Mucosa of rectum (tissue), 2 donors: ENCODE measurements at regions not wholly inside any gene's neighbourhood (a gene's known extent, or its start where the extent isn't known, plus 50 kb on each side); places are given as distances from the start of the nearest gene placed in this dataset.
"Not testable (repeated sequence)": the region's sequence is repeated elsewhere in the genome, so short reads cannot be mapped to it uniquely, and the experiment has no call there.

ENCODE experiments used
- H3K27ac ChIP-seq, 2 donors: one replicate each; pipeline ENCODE4 v1.7.0; 2013; ENCODE audit warnings: inconsistent platforms in 2 of 2, low read depth in 2 of 2, low read length in 2 of 2
- H3K27me3 ChIP-seq, 2 donors: one replicate each; pipeline ENCODE4 v1.7.0; 2013; ENCODE audit warnings: low read length in 2 of 2; ENCODE audit not compliant: control insufficient read depth in 2 of 2, insufficient read depth in 2 of 2
- H3K36me3 ChIP-seq, 2 donors: one replicate each; pipeline ENCODE4 v1.7.0; 2013; ENCODE audit warnings: low read length in 2 of 2; ENCODE audit not compliant: control insufficient read depth in 2 of 2, insufficient read depth in 2 of 2
- H3K4me1 ChIP-seq, 2 donors: one replicate each; pipeline ENCODE4 v1.7.0; 2013; ENCODE audit warnings: low read length in 2 of 2, mild to moderate bottlenecking in 1 of 2; ENCODE audit not compliant: control insufficient read depth in 2 of 2, insufficient read depth in 2 of 2
- H3K4me3 ChIP-seq, 2 donors: one replicate each; pipeline ENCODE4 v1.7.0; 2013; ENCODE audit warnings: low read length in 2 of 2
- H3K9ac ChIP-seq, 2 donors: one replicate each; pipeline ENCODE4 v1.7.0; 2013; ENCODE audit warnings: low read length in 2 of 2, low read depth in 1 of 2, mild to moderate bottlenecking in 1 of 2
- H3K9me3 ChIP-seq, 2 donors: one replicate each; pipeline ENCODE4 v1.7.0; 2013; ENCODE audit warnings: low read length in 2 of 2; ENCODE audit not compliant: control insufficient read depth in 2 of 2
- donor health status: healthy.
- donor health status: Normal muscosa, but diverticular disease.

GRCh38 chr11:134982432-134982831 is 570.4 kb upstream of the B3GAT1 start:
- not testable (repeated sequence) for H3K36me3 ChIP-seq, H3K9me3 ChIP-seq, H3K9ac ChIP-seq, H3K4me1 ChIP-seq, H3K4me3 ChIP-seq, H3K27me3 ChIP-seq, H3K27ac ChIP-seq

GRCh38 chr11:134981835-134982234 is 569.8 kb upstream of the B3GAT1 start:
- Histone ChIP-seq H3K9ac (no peak overlapping the region), H3K9me3 (no peaks in the 10 kb centered on the region), H3K4me3 (no peak overlapping the region), H3K27me3 (peaks cover 0 to under 1% of the 10 kb centered on the region in 2 donors), H3K4me1 (no peaks in the 10 kb centered on the region), H3K27ac (no peak overlapping the region), H3K36me3 (no peaks in the 10 kb centered on the region)

GRCh38 chr11:134980819-134981710 is 569.0 kb upstream of the B3GAT1 start:
- Histone ChIP-seq H3K27ac (no peak overlapping the region), H3K4me3 (no peak overlapping the region), H3K27me3 (no peaks in the 10 kb centered on the region), H3K9ac (no peak overlapping the region), H3K36me3 (no peaks in the 10 kb centered on the region), H3K9me3 (no peaks in the 10 kb centered on the region), H3K4me1 (no peaks in the 10 kb centered on the region)

- not testable (repeated sequence) for H3K27ac ChIP-seq, H3K27me3 ChIP-seq, H3K36me3 ChIP-seq, H3K4me1 ChIP-seq, H3K9me3 ChIP-seq, H3K4me3 ChIP-seq, H3K9ac ChIP-seq
These were observed 567.0 kb upstream of the B3GAT1 start for GRCh38 chr11:134979089-134979457.

- H3K4me3 ChIP-seq = no peak overlapping the region
- no peaks in the 10 kb centered on the region for H3K4me1 ChIP-seq
- H3K27me3 ChIP-seq = no peaks in the 10 kb centered on the region
These were observed 566.5 kb upstream of the B3GAT1 start for GRCh38 chr11:134978388-134979088.

GRCh38 chr11:134976551-134976950 is 564.5 kb upstream of the B3GAT1 start:
- no peak overlapping the region for H3K9ac ChIP-seq
- no peak overlapping the region for H3K27ac ChIP-seq
- H3K4me3 ChIP-seq = no peak overlapping the region
- H3K9me3 ChIP-seq = no peaks in the 10 kb centered on the region
- H3K27me3 ChIP-seq = no peaks in the 10 kb centered on the region
- no peaks in the 10 kb centered on the region for H3K4me1 ChIP-seq
- H3K36me3 ChIP-seq = no peaks in the 10 kb centered on the region

More at GRCh38 chr11:134978388-134979088, 566.5 kb upstream of the B3GAT1 start:
- no peak overlapping the region for H3K9ac ChIP-seq
- no peaks in the 10 kb centered on the region for H3K36me3 ChIP-seq
- no peak overlapping the region for H3K27ac ChIP-seq
- no peaks in the 10 kb centered on the region for H3K9me3 ChIP-seq

- H3K27me3 ChIP-seq = no peaks in the 10 kb centered on the region
- no peak overlapping the region for H3K4me3 ChIP-seq
- H3K36me3 ChIP-seq = no peaks in the 10 kb centered on the region
- H3K4me1 ChIP-seq = no peaks in the 10 kb centered on the region
- H3K27ac ChIP-seq = no peak overlapping the region
- H3K9me3 ChIP-seq = no peaks in the 10 kb centered on the region
- H3K9ac ChIP-seq = no peak overlapping the region
These were observed 563.9 kb upstream of the B3GAT1 start for GRCh38 chr11:134975866-134976376.

GRCh38 chr11:134973801-134974200 is 561.8 kb upstream of the B3GAT1 start:
- Histone ChIP-seq H3K9ac (no peak overlapping the region), H3K4me1 (no peaks in the 10 kb centered on the region), H3K27ac (no peak overlapping the region)

GRCh38 chr11:134971381-134971780 is 559.3 kb upstream of the B3GAT1 start:
- no peak overlapping the region for H3K9ac ChIP-seq
- H3K36me3 ChIP-seq = no peaks in the 10 kb centered on the region
- H3K27me3 ChIP-seq = no peaks in the 10 kb centered on the region
- H3K27ac ChIP-seq = no peak overlapping the region
- no peak overlapping the region for H3K4me3 ChIP-seq
- H3K9me3 ChIP-seq = no peaks in the 10 kb centered on the region
- no peaks in the 10 kb centered on the region for H3K4me1 ChIP-seq

More at GRCh38 chr11:134973801-134974200, 561.8 kb upstream of the B3GAT1 start:
- Histone ChIP-seq H3K27me3 (no peaks in the 10 kb centered on the region), H3K4me3 (no peak overlapping the region), H3K36me3 (no peaks in the 10 kb centered on the region), H3K9me3 (no peaks in the 10 kb centered on the region)

GRCh38 chr11:134967746-134968145 is 555.7 kb upstream of the B3GAT1 start:
- Histone ChIP-seq H3K9me3 (no peaks in the 10 kb centered on the region), H3K4me1 (no peaks in the 10 kb centered on the region), H3K9ac (no peak overlapping the region), H3K36me3 (no peaks in the 10 kb centered on the region), H3K4me3 (no peak overlapping the region), H3K27me3 (no peaks in the 10 kb centered on the region), H3K27ac (no peak overlapping the region)
